ENCODE measurements at regions not wholly inside any gene's neighbourhood (a gene's known extent, or its start where the extent isn't known, plus 50 kb on each side); places are given as distances from the start of the nearest gene placed in this dataset.

- Histone ChIP-seq H3K4me1 (no peaks in the 10 kb centered on the region), H3K27me3 (no peaks in the 10 kb centered on the region), H3K4me3 (no peak overlapping the region), H3K27ac (no peak overlapping the region), H3K9me3 (no peaks in the 10 kb centered on the region), H3K36me3 (no peaks in the 10 kb centered on the region)
- no peak for ATAC-seq
- intact Hi-C loops (cut with DNase I): no loop called here
- no peak for FAIRE-seq
- no peak for DNase-seq
- TF ChIP-seq CTCF (IDR thresholded peaks at IDR 0.05): no peak
Measured at GRCh38 chr2:195606179-195606578, 50.8 kb upstream of the SLC39A10 start.

- Histone ChIP-seq H3K36me3 (no peaks in the 10 kb centered on the region), H3K27ac (no peak overlapping the region), H3K4me1 (no peaks in the 10 kb centered on the region), H3K4me3 (no peak overlapping the region), H3K9me3 (no peaks in the 10 kb centered on the region), H3K27me3 (no peaks in the 10 kb centered on the region)
- no peak for DNase-seq
- intact Hi-C loops (cut with DNase I): no loop called here
- WGBS, 2 donors: 81 to 89% methylated on average over 5 of the region's 5 CpGs
- no peak for ATAC-seq
- no peak for TF ChIP-seq CTCF (IDR thresholded peaks at IDR 0.05)
- FAIRE-seq: no peak
Measured at GRCh38 chr2:195604706-195605105, 52.3 kb upstream of the SLC39A10 start.

DNA sequence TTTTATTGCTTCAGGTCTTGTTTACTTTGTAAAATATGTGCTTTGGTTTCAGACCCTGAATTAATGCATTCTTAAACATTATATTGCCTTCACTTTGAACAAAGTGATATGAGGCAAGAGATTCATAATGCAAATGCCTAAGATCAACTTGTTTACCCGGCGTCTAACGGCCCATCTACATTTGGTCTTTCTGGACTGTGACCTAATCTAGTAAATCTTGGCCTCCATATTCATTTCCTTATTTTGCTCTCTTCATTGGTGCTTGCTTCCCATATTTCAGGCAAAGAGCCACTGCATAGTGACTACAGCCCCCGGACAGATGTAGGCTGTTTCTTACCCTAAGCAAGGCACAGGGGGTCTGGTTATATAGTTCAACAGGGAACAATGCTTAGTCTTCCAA, 53.0 kb upstream of the SLC39A10 start:
- Histone ChIP-seq H3K9me3 (no peaks in the 10 kb centered on the region), H3K27ac (no peak overlapping the region), H3K4me1 (no peaks in the 10 kb centered on the region), H3K27me3 (no peaks in the 10 kb centered on the region), H3K4me3 (no peak overlapping the region), H3K36me3 (no peaks in the 10 kb centered on the region)
- no peak for TF ChIP-seq CTCF (IDR thresholded peaks at IDR 0.05)
- FAIRE-seq (no peak), DNase-seq (no peak), ATAC-seq (no peak)
- WGBS, 2 donors: 79 to 89% methylated on average over 4 of the region's 4 CpGs
- intact Hi-C loops (cut with DNase I): no loop called here

DNA sequence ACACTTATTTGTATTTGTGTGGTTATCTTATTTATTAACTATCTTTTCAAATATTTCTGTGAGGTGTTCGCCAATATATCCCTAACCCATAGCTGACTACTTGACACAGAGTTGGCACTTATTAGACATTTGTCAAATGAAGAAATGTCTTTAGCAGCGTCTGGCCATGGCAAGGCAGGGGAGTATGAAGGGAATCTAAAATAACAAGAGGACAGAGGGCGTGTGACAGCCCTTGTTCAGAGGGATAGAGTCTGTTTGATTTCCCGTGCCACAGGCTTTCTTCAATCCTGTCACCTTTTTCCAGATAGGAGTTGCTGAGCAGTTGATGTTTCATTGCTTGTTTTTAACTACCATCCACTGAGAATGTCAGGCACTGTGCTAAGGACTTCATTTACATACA, 53.6 kb upstream of the SLC39A10 start:
- ATAC-seq (no peak), DNase-seq (no peak), FAIRE-seq (no peak)
- H3K36me3 ChIP-seq: no peaks in the 10 kb centered on the region
- WGBS, 2 donors: 53% methylated on average over 4 of the region's 4 CpGs
- no peaks in the 10 kb centered on the region for H3K27me3 ChIP-seq
- no peak overlapping the region for H3K4me3 ChIP-seq
- no peak for TF ChIP-seq CTCF (IDR thresholded peaks at IDR 0.05)
- no peak overlapping the region for H3K27ac ChIP-seq
- no peaks in the 10 kb centered on the region for H3K9me3 ChIP-seq
- no peaks in the 10 kb centered on the region for H3K4me1 ChIP-seq
- intact Hi-C loops (cut with DNase I): no loop called here

- Histone ChIP-seq H3K9me3 (no peaks in the 10 kb centered on the region), H3K4me3 (no peak overlapping the region), H3K4me1 (no peaks in the 10 kb centered on the region), H3K27me3 (no peaks in the 10 kb centered on the region), H3K36me3 (no peaks in the 10 kb centered on the region), H3K27ac (no peak overlapping the region)
- intact Hi-C loops (cut with DNase I): no loop called here
- TF ChIP-seq CTCF (IDR thresholded peaks at IDR 0.05): no peak
- ATAC-seq (no peak), DNase-seq (no peak), FAIRE-seq (no peak)
- WGBS, 2 donors: 62 to 65% methylated on average over 7 of the region's 7 CpGs
Measured at GRCh38 chr2:195602687-195603086, 54.3 kb upstream of the SLC39A10 start.
